Stimulated activated CD4-positive, alpha-beta T cell treated with anti-CD3 and anti-CD28 coated beads, Interleukin-12 subunit alpha, Interleukin-12 subunit beta, amount 100 ng/mL, for 48 hours (primary cell): ENCODE measurements at regions not wholly inside any gene's neighbourhood (a gene's known extent, or its start where the extent isn't known, plus 50 kb on each side); places are given as distances from the start of the nearest gene placed in this dataset.
A peak's percentile ranks its signal among the peaks of the same experiment; 100 is the strongest.
"Not testable (repeated sequence)": the region's sequence is repeated elsewhere in the genome, so short reads cannot be mapped to it uniquely, and the experiment has no call there.

Experiments
- DNase-seq, 3 donors: peaks; one replicate each; pipeline ENCODE4 v3.0.0-alpha.2; 2020; ENCODE audit warnings: low read depth in 2 of 3, low spot score in 1 of 3

DNA sequence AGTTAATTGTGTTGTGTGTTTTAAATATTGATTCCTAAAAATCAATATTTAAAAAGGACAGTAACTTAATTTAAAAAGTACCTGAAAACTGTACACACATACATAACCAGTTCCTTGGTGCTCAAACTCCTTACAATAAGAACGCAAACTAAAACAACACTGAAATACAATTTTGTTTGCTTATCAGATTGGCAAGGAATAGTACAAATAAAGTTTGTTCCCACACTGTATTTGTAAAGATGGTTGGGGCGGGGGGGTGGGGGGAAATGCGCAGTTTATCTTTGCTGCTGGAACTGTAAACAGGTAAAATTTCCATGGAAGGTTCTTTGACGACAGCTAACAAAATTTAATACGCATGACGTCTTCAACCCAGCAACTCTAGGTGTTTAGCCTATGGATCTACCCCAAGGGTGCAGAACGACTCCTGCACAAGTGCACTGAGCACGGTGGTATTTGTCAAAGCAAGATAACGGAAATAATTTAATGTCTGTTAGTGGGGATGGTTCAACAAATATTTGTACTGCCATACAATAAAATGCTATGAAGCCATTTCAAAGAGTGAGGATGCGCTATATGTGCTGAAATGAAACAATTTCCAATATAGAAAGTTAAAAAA, 96.5 kb downstream of the ING1 start:
- no peak for DNase-seq

DNA sequence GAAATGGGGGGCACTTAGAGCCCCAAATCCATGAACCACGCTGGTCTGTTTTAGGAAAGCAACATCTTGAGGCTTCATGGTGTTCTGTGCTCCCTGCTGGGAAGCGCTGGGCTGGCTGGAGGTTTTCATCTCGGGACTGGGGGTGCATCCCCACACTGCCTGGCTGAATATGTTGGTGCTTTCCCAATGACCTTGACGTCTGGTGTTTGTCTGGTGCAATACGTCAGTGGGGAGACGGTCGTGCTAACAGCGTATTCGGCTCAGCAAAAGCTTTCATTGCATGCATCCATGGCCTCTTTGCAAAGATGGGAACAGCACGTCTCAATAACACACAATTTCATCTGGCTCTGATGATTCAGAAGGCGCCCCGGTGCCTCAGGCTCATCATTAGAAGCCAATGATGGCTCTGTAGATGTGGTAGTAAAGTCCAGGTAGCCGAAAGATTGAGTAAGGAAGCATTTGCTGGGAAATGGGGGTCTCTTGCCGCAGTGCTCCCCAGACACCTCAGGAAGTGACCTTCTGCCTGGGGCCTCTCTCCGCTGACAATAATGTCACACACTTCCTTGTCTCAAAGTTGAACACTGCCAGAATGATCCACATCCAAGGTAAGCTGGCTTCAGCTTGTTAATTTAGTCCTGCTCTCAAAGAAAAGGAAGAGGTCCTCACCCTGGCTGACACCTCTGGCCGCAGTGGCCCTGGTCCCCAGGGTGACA, 97.7 kb downstream of the ING1 start:
- DNase-seq: no peak

DNA sequence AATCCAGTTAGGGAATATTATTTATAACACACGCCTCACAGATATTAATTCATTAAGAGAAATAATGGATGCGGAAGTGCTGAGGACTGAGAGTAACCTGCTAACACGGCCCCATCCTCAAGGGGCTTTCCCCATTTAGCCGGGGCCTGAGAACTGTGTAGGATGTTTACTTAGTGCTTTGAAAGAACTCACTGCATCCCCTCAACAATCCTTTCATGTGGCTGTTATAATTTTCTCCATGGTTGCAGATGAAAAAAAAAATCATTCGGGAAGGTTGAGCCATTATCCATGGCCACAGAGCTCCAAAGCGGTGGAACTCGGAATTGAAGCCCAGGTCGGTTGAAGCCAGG, 98.2 kb downstream of the ING1 start:
- no peak for DNase-seq

DNA sequence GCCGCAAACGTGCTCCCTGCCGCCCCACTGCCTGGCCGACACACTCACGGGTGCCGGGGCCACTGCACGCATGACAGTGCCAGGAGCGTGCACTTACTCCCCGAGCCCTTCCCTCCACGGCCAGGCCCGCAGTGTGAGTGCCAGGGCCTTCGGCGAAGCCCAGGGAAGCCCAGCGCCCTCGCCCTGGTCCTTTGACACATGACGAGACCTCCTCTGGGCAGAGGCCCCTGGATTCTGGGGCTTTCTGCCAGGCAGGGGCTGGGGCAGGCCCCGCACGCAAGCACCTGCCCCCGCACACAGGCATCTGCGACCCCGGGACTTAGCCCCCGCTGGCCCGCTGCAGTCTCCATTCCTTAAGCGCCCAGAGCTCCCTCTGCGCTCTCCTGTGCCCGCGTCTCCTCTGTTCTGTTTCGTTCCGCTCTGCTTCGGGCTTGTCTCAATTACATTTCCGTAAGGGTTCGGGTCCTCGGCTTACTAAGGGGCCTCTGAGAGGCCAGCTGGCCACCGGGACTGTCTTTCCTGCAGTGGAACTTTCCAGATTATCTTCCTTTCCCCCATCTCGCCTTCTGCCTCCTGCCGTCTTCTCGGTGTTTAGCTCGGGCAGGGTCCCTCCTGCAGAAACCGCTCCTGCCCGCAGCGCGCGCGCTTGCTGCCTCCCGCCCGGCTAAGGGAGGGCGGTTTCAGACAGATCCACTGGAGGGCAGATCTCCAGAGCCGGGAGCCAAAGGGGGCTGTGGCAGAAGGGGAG, 98.8 kb downstream of the ING1 start:
- no peak for DNase-seq

DNA sequence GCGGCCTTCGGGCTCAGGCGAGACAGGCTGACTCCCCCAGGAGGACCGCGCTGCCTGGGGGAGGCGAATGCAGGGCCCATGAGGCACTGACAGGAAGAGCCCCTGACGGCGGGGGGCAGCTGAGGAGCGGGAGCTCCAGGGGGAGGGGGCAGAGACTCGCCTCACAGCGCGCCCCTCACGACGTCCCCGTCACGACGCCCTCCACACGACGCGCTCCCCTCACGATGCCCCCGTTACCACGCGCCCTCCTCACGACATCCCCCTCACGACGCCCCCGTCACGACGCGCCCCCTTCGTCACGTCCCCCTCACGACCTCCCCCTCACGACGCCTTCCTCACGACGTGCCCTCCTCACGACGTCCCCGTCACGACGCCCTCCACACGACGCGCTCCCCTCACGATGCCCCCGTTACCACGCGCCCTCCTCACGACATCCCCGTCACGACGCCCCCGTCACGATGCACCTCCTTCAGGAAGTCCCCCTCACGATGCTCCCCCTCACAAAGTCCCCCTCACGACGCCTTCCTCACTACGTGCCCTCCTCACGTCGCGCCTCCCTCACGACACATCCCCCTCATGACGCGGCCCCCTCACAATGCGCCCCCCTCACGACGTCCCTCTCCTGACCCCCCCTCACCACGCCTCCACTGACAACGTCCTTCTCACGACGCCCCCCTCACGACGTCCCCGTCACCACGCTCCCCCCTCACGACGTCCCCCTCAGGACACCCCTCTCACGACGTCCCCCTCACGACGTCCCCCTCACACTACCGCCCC, 99.6 kb downstream of the ING1 start:
- no peak for DNase-seq

DNA sequence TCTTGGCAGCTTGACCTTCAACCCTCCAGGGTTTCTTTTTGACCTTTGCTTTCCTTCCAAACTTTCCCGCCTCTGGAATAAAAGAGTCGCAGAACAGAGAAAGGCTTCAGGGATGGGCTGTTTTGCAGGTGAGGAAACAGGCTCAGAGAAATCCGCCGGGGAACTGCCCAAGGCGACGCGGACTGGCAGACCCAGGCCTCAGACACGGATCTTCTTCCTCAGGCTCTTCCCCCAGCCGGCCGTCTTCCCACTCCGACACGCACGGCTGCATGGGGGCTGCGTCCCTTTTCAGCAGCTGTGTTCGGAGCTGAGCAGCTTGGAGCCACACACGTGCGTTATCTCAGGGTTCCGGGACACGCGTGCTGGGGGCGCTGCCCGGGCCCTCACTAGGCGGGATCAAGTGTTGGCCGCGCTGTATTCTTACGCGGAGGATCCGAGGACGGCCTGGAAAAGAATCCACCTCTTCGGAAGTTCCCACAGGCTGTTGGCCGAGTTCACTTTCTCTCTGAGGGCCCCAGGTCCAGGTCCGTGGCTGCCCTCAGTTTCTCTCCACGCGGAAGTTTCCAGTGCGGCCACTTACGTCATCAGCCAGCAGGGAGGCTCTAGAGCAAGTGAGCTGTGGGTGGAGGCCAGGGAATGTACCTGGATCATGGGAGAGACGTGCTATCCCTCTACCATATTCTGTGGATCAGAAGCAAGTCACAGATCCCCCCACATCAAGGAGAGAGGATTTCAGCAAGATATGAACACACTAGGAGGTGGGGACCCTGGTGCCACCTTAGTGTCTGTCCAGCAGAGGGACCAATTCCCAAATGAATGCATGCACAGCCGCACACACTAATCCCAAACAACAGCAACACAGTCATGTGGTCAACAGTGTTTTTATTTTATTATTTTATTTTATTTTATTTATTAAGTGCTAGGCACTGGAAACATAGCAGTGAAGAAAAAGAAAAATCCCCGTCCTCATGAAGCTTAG, 100.4 kb downstream of the ING1 start:
- no peak for DNase-seq

DNA sequence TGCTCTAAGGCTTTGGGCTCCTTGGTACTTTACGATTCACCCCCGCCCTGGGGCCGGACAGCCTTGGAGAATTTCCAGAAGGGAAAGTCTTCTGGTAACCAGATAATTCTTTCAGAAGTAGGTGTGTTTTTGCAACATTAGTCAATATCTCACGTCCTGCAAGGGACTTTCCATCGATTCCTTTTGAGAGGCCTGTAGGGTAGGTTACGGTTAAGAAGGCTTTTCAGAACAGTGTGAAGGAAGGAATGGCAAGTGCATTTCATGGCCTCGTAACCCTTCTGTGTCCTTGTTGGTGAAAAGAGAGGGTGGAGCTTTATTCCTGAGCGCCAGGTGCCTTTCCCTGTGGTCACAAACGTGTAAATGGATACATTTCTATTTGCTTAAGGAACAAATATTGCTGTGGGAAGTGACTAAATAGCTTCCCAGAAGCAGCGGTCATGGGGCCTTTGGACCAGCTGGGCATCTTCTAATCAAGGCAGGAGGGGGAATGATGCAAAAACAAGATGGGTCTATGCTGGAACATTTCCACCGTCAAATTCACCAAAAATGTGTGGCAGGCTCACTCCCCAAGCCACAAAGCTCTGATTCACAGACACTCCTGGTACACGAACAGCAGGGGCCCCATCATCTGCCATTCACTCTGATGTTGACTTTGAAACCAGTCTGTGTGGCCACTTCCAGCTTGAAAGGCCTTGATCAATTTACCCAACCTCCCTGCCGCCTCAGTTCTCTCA, 99.2 kb downstream of the ANKRD10 start:
- DNase-seq: no peak

DNA sequence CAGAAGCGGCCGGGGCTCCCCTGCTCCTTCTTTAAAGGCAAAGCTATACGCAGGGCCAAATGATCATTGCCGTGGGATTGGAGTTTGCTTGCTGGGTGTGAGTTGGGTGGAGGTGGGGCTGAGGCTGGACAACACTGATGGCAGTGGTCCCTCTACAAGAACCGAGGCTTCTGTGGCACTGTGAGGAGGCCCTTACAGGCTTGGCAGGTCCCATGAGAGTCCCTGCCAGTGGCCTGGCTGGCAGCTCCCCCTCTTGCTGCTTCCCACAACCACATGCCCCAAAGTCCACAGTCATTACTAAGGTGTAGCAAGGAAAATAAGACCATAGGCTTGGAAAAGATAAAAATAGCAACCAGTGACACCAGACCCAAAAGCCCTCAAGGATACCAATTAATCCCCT, 98.4 kb downstream of the ANKRD10 start:
- no peak for DNase-seq

DNA sequence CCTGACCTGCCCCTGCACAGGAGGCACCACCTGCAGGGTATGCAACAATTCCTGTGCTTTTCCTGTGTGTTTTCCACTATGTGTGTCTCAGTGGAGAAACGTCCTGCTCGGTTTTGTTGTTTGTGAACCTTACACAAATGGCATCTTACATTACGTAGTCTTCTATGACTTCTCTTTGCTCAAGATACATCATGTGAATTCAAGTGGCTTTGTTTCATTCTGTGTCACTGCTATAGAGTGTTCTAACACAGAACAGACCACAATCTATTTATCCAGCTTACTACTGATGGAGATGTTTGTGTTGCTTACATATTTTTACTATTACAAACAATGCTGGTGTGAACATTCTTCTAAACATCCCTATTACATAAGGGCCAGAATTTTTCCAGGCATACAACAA, 97.7 kb downstream of the ANKRD10 start:
- no peak for DNase-seq

DNA sequence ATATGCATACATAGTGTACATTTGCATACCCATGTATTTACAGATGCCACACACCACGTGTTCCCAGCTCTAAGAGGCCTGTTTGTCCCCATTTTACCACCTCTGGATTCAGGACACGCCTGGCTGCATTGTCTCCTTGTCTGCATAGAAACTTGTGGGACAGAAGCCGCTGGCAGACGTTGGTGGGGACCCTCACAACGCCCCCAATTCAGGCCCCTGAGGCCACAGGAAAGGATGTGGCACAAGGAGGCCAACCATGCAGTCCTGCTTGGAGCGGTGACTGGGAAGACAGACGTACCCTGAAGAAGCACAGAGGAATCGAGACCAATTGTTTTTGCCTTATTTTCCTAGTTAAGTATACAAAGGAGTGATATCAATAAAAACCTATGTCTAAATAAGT, 96.1 kb downstream of the ANKRD10 start:
- no peak for DNase-seq

DNA sequence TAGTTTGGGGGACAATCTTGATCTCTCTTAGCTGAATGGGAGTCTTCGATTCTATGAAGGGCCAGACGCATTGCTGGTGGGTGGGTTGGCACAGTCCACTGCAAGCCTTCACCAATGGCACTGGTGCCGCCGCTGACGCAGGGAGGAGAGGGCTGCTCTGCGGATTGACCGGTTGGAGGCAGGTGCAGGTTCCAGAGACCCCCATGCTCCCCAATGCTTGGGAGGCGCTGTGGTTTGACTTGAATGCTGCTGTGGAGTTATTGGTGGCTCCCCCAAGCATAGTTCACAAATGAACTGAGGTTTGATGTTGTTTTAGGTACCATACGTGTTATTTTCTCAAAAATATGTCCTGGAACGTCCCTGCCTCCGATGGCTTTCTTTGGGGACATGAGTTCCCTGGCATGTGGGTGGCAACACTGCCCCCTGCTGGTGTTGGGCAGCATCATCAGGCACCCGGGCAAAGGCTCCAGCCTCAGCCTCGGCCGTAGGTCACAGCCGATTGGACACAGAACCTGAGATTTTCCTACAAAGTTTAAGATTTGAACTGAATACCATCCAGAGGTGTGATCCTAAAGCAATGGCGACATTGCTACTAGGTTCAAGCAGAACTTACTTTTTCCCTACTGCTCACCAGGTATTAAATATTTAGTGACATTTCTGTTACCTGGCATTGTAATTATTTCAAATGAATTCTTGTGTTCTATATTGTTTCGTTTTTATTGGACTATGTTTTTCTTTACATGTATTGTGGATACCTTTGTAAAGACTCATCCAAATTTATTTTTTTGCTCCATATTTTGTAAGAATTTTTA, 95.5 kb downstream of the ANKRD10 start:
- DNase-seq: peak; percentile 59 to 80 (median 69)

DNA sequence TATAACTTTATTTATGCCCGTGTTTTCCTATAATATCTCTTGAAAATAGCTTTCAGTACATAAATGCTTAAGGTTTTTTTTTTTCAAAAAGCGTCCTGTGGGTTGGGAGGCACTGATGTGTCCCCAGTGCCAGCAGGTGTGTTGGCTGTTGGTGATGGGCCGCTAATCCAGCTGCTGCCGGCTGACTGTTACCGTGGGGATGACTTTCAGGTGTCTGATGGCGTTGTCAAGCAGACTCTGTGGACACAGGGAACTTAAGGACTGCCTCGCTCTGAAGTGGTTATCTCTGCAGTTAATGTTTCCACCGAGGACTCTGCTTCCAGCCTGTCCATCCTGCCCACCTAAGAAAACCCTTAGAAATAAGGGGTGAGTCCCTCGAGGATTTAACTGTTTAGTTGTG, 94.5 kb downstream of the ANKRD10 start:
- no peak for DNase-seq

DNA sequence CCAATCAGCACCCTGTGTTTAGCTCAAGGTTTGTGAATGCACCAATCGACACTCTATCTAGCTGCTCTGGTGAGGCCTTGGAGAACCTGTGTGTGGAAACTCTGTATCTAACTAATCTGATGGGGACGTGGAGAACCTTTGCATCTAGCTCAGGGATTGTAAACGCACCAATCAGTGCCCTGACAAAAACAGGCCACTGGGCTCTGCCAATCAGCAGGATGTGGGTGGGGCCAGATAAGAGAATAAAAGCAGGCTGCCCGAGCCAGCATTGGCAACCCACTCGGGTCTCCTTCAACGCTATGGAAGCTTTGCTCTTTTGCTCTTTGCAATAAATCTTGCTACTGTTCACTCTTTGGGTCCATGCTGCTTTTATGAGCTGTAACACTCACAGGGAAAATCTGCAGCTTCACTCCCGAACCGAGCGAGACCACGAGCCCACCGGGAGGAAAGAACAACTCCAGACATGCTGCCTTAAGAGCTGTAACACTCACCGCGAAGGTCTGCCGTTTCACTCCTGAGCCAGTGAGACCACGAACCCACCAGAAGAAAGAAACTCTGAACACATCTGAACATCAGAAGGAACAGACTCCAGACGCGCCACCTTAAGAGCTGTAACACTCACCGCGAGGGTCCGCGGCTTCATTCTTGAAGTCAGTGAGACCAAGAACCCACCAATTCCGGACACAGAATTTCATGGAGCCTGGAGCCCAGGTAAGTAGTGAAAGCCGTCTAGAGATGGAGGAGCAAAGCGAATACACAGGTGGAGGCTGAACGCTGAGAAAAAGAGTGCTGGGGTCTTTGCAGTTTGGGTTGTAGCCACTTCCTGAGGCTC, 92.8 kb downstream of the ANKRD10 start:
- not testable (repeated sequence) for DNase-seq

DNA sequence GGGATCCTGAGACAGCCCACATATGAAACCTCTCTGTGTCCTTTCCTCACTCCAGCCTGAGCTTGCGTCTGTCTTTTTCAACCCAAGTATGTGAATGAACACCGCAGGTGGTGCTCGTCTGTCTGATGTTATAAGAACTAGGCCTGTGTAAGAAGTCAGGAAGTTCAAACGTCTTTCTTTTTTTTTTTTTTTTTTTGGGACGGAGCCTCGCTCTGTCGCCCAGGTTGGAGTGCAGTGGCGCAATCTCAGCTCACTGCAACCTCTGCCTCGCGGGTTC, 92.3 kb downstream of the ANKRD10 start:
- DNase-seq: no peak

DNA sequence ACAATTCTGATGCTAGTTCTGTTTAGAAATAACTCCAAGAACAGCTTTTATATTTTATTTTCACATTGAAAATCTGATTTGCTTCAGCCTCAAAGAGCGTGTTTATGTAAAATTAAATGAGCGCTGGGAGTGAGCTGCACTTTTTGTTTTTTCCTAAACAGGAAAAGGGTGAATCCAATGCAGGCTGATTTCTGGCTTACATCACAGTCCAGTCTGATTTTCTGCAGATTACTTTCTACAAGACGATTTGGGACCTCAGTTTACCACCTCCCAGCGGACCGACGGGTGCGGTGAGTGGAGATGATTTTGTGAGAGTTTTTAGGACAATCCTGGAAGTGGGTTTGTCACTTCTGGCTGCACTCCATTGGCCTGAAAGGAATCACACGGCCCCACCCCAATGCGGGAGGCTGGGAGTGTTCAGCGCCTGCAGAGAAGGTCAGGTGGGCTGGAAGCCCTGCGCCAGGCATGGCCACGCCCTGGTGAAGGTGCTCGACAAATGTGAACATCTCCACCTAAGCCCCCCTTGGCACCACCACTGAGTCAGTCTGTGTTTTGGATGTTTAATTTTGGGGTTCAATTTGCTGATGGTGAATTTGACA, 90.1 kb downstream of the ANKRD10 start:
- no peak for DNase-seq

DNA sequence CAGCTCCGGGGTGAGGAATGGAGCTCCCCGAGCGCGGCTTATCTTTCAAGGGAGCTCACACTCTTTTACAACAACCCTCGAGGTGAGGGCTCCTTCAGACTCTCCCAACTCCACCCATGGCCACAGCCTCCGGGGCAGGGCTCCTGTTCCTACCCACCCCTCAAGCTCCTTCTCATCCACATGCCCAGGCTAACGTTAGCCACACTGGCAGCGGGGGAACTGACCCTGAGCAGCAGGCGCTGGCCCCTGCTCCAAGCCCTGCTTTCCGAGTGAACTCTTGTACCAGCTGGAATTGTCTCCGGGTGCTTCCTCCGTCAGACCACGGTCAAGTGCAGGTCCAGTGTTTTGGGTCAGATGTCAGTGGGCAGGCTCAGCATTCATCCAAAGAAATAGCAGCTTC, 89.4 kb downstream of the ANKRD10 start:
- no peak for DNase-seq

DNA sequence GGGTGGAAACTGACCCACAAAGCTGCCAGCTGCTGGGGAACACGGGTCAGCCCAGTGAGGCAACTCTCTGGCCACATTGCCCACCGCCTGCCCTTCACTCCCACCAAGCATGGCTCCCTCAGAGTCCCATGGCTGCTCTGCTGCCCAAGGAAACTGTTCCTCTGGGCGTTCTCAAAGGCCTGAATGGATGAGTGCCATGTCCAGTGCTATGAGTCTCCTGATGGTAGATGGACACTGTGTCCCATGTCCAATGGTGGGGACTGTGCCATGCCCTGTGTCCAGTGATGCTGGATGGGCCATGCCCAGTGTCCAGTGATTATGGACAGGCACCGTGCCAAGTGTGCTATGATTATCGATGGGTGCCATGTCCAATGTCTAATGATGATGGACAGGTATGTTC, 88.8 kb downstream of the ANKRD10 start:
- no peak for DNase-seq
